CD4-positive, alpha-beta T cell treated with Interleukin-17A for 4 hours (primary cell): ENCODE measurements at regions not wholly inside any gene's neighbourhood (a gene's known extent, or its start where the extent isn't known, plus 50 kb on each side); places are given as distances from the start of the nearest gene placed in this dataset.

Experiments used
- DNase-seq: peaks from one replicate; pipeline ENCODE4 v3.0.0-alpha.2; 2020; ENCODE audit warnings: mixed read lengths

- DNase-seq = no peak
These were observed 54.4 kb downstream of the NIBAN1 start for GRCh38 chr1:184919892-184920291.

DNA sequence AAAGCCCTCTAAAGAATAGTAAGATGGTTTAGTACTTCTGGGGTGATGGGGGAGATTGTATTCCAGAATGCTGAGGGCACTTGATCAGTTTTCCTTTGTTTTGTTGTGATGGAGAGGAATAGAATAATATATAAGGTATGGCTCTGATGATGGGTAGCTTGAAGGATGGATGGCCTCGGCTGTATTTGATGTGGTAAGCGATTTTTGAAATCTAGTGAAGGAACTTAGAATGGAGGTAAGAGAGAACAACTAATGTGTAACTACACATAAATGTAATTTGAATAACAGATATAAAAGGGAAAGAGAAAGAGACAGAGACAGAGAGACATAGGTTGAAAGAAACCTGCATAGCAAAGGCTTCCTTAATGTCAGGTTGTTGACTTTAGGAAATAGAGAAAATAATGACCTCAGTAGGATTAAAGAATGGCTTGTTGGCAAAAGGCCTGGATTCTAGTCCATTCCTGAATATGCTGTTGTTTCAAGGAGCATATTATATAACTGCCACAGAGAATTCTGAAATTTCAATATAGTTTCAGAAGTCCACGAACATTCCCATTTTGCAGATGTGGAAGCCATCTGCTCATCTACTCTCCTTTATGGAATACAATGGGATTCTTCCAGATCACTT is 58.7 kb downstream of the NIBAN1 start:
- no peak for DNase-seq

DNA sequence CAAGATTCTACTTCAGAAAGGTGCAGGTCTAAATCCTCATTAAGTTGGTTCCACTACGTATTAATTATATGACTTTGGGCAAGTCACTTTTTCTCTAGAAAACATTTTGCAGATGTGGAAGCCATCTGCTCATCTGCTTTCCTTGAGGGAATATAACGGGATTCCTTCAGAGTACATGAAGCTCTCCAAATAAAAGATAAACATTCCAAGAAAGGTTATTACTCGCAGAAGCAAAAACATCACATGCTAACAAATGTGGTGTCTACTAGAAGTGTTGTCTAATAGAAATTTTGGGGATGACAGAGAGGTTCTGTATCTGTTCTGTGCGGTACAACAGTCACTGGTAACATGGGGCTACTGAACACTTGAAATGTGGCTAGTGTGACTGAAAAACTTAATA is 60.2 kb downstream of the NIBAN1 start:
- no peak for DNase-seq

DNA sequence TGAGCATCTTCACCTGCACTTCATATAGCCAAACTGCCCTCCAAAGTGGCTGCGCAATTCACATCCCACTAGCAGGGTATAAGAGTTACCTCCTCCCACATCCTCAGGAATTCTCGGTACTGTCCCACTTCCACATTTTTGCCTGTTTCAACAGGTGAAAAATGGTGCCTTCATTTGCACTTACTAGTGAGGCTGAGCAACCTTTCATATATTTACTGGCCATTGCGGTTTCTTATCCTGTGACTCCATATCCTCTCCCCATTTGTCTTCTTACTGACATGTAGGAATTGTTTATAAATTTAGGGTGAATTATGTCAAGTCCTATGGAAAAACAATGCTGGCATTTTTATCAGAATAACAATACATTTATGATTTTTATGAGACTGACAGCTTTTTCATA is 61.9 kb downstream of the NIBAN1 start:
- no peak for DNase-seq

DNA sequence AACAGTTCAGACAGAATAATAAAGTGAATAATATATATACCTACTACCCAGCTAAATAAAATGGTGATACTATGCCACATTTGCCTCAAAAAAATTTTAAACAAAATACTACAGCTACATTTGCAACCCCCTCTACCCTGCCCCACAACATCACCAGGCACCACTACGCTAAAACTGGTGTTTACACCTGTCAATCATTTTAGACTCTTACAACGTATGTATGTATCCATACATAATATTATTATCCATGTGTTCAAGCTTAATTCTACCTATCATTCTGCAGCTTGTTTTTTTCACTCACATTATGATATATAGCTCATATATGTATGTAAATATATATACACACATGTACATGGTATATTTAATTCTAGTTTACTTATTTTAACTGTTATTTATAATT is 62.5 kb downstream of the NIBAN1 start:
- no peak for DNase-seq

DNA sequence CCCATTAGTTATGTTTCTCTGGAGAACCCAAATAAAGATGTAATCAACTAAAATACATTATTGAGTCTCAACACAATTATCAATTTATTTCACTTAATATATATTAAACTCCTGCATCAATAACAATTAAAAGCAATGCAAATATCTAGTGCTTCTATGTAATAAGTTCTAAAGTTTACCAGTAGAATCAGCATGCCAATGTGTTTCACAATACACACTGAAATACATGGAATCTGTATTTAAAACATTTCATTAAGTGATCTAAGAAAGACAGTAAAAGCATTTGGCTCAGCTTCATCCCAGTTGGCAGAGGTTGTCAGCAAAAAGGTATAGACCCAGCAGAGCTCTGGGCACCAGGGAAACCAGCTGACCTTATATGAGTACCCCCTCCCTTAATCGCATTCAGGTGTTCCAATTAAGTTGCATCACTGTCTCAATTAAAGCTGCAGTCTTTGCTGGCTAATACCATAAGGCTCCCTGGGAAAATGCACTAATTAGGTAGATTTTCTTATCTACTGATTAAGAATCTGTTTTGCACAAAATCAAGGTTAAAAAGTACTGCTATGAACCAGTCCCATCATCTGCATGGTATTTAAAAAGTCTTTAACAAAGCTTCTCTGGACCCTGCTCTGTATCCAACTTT is 63.1 kb downstream of the NIBAN1 start:
- no peak for DNase-seq

GRCh38 chr1:184910691-184911091 is 63.6 kb downstream of the NIBAN1 start:
- DNase-seq = no peak

DNA sequence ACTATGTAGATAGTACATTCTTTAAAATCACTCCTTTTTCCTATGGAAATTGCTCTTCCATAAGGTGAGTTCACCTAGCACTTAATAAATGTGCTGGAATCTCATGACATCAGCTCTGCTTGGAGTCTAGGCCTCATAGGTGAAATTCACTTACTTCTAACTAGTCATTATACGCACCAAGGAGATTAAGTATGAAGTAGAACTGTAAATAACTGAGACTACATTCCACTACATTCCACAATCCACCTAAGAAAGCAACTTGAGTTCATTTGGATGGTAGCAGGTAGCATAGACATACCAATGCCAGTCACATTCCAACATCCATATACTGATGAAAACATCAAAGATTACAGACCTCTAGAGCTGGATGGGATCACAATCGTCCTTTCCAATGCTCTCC is 64.3 kb downstream of the NIBAN1 start:
- DNase-seq = no peak

- DNase-seq = no peak
These were observed 65.3 kb downstream of the NIBAN1 start for GRCh38 chr1:184909019-184909418.

- DNase-seq = no peak
These were observed 65.8 kb downstream of the NIBAN1 start for GRCh38 chr1:184908506-184908905.

- DNase-seq = no peak
These were observed 66.8 kb downstream of the NIBAN1 start for GRCh38 chr1:184907500-184907899.

DNA sequence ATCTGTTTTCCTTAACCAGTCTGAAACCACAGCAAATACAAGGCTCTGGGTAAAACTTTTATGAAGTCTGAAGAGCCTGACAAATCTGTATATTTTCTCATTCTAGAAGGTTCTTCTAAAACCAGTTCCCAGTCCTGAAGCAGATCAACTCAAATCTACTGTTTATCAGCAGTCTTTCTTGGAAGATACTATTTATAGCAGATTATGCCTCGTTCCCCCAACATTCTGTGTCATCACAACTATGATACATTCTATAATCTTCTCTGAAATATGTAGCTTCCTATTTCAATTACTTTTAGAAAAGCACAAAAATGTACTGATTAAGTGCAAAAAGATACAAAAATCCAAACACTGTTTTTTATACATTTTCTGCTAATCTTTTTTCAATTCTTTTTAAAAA is 67.5 kb downstream of the NIBAN1 start:
- no peak for DNase-seq

GRCh38 chr1:184905601-184906322 is 68.5 kb downstream of the NIBAN1 start:
- no peak for DNase-seq

DNA sequence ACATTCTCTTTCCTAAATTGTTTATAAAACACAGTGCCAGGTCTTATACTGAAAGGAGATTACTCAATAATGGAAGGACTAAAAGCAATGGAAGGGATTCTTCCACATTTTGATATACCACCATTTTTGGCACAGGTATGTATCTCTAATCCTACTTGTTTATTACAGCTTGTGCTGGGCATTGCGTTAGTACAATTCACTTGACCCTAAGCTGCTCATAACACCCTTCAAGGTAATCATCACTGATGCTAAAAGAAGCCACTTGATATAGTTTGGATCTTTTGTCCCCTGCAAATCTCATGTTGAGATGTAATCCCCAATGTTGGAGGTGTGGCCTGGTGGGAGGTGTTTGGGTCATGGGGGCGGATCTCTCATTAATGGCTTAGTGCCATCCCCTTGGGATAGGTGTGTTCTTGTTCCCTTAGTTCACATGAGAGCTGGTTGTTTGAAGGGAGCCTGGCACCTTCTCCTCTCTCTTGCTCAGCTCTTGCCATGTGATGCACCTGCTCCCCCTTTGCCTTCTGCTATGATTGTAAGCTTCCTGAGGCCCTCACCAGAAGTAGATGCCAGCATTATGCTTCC is 71.1 kb downstream of the NIBAN1 start:
- DNase-seq = no peak

DNA sequence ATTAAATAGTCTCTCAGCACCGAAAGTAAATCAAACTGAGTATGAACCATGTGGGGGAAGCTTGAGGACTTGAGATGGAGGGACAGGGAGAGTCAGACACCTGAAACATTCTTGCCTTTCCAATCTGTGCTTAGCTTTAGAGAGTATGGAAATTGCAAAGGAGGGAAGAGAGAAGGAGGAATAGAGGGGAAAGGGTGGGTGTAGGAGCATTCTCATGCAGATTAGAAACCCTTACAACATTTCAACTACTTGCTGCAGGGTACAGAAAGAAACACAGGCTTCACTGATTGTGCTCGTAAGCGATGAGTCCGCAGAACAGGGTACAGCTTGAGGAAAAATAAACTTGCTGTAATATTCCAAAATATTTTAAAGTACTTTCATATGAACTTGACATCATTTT is 73.8 kb downstream of the NIBAN1 start:
- DNase-seq = no peak

DNA sequence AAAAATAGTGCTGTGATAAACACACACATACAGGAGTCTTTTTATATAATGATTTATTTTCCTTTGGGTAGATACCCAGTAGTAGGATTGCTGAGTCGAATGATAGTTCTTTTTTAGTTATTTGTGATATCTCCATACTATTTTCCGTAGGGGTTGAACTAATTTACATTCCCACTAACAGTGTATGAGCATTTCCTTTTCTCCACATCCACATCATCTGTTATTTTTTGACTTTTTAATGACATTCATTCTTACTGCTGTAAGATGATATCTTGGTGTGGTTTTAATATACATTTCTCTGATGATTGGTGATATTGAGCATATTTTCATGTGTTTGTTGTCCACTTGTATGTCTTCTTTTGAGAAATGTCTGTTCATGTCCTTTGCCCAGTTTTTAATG is 78.3 kb downstream of the NIBAN1 start:
- DNase-seq = no peak

GRCh38 chr1:184895086-184895485 is 79.2 kb downstream of the NIBAN1 start:
- DNase-seq = no peak

GRCh38 chr1:184893695-184894094 is 80.6 kb downstream of the NIBAN1 start:
- DNase-seq = no peak

- no peak for DNase-seq
These were observed 82.2 kb downstream of the NIBAN1 start for GRCh38 chr1:184892116-184892515.

- no peak for DNase-seq
These were observed 82.9 kb downstream of the NIBAN1 start for GRCh38 chr1:184891440-184891839.

DNA sequence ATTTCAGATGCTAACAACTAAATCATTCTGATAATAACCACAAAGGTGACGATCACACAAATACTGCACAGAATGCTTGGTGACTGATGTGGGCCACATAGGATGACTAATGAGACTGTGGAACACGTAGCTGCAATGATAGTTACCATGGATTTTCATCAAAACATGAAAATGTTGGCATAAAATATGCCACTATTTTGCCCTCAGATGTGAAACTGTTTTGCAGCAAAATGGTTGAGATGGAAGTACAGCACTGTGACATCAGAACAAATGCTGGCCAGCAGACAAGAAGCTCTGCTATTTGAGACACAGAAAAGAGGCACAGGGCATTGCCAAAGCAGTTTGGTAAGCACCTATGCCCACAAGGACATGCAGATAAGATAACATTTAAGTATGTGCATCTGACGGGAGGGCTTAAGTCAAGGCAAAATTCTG is 83.8 kb downstream of the NIBAN1 start:
- DNase-seq = peak; percentile 31

- DNase-seq = no peak
These were observed 84.4 kb downstream of the NIBAN1 start for GRCh38 chr1:184889902-184890301.

GRCh38 chr1:184889166-184889565 is 85.1 kb downstream of the NIBAN1 start:
- no peak for DNase-seq

- DNase-seq = no peak
These were observed 85.8 kb downstream of the NIBAN1 start for GRCh38 chr1:184888505-184888904.
